GM18868 (cell line): ENCODE measurements at regions not wholly inside any gene's neighbourhood (a gene's known extent, or its start where the extent isn't known, plus 50 kb on each side); places are given as distances from the start of the nearest gene placed in this dataset.
"Not testable (repeated sequence)": the region's sequence is repeated elsewhere in the genome, so short reads cannot be mapped to it uniquely, and the experiment has no call there.

Experiments
- ATAC-seq: cut with Tn5 transposase; IDR thresholded peaks from one replicate; pipeline ENCODE4 v1.9.1; 2021; ENCODE audit warnings: mild to moderate bottlenecking, moderate library complexity; ENCODE audit not compliant: unreplicated experiment

- ATAC-seq, result no peak
Measured at GRCh38 chr6:150764334-150765066, 101.0 kb upstream of the MTHFD1L start.

- peak; percentile 90 for ATAC-seq
Measured at GRCh38 chr6:150765067-150765764, 100.3 kb upstream of the MTHFD1L start.

- ATAC-seq, result no peak
Measured at GRCh38 chr6:150766201-150766997, 99.1 kb upstream of the MTHFD1L start.

GRCh38 chr6:150767161-150767560 lies 98.3 kb upstream of the MTHFD1L start:
- ATAC-seq, result no peak

- no peak for ATAC-seq
Measured at GRCh38 chr6:150767571-150768018, 97.9 kb upstream of the MTHFD1L start.

- no peak for ATAC-seq
Measured at GRCh38 chr6:150770637-150771036, 94.9 kb upstream of the MTHFD1L start.

- ATAC-seq, result no peak
Measured at GRCh38 chr6:150773969-150774368, 91.5 kb upstream of the MTHFD1L start.

- ATAC-seq, result no peak
Measured at GRCh38 chr6:150775415-150776203, 89.9 kb upstream of the MTHFD1L start.

GRCh38 chr6:150777736-150778135 lies 87.8 kb upstream of the MTHFD1L start:
- ATAC-seq, result no peak

- no peak for ATAC-seq
Measured at GRCh38 chr6:150783813-150784212, 81.7 kb upstream of the MTHFD1L start.

- no peak for ATAC-seq
Measured at GRCh38 chr6:150787429-150787828, 78.1 kb upstream of the MTHFD1L start.

GRCh38 chr6:150788089-150788488 lies 77.4 kb upstream of the MTHFD1L start:
- ATAC-seq, result no peak

- not testable (repeated sequence) for ATAC-seq
Measured at GRCh38 chr6:150789906-150790305, 75.6 kb upstream of the MTHFD1L start.

- no peak for ATAC-seq
Measured at GRCh38 chr6:150791717-150792116, 73.8 kb upstream of the MTHFD1L start.

- ATAC-seq, result no peak
Measured at GRCh38 chr6:150797949-150798348, 67.6 kb upstream of the MTHFD1L start.

- ATAC-seq, result no peak
Measured at GRCh38 chr6:150799276-150799805, 66.2 kb upstream of the MTHFD1L start.

GRCh38 chr6:150800674-150801314 lies 64.7 kb upstream of the MTHFD1L start:
- ATAC-seq, result no peak

GRCh38 chr6:150806790-150807189 lies 58.7 kb upstream of the MTHFD1L start:
- no peak for ATAC-seq

- ATAC-seq, result peak; percentile 68
Measured at GRCh38 chr6:150813319-150813992, 52.0 kb upstream of the MTHFD1L start.
